Osteoblast (primary cell): ENCODE measurements at regions not wholly inside any gene's neighbourhood (a gene's known extent, or its start where the extent isn't known, plus 50 kb on each side); places are given as distances from the start of the nearest gene placed in this dataset.

Source experiments
- DNase-seq: peaks from one replicate; pipeline ENCODE4 v3.0.0; 2011; ENCODE audit warnings: low spot score, mixed read lengths; ENCODE audit not compliant: insufficient read length; ENCODE audit errors: missing footprints
- H2AFZ ChIP-seq: 2 replicates; pipeline ENCODE4 v1.6.0; 2011; ENCODE audit warnings: mild to moderate bottlenecking, low read length
- H3K27ac ChIP-seq: 2 replicates; pipeline ENCODE4 v1.5.1; 2011; ENCODE audit warnings: mild to moderate bottlenecking, low read depth, low read length, moderate library complexity
- H3K27me3 ChIP-seq: 2 replicates; pipeline ENCODE4 v1.6.0; 2012; ENCODE audit warnings: mild to moderate bottlenecking, control low read depth, inconsistent platforms, low read length, moderate library complexity; ENCODE audit not compliant: insufficient read depth
- H3K36me3 ChIP-seq: 2 replicates; pipeline ENCODE4 v1.5.1; 2011; ENCODE audit warnings: mild to moderate bottlenecking, low read length, control low read depth, moderate library complexity; ENCODE audit not compliant: insufficient read depth
- H3K4me1 ChIP-seq: 2 replicates; pipeline ENCODE4 v1.5.1; 2011; ENCODE audit warnings: mild to moderate bottlenecking, low read length, control low read depth, moderate library complexity; ENCODE audit not compliant: insufficient read depth
- H3K4me2 ChIP-seq: 2 replicates; pipeline ENCODE4 v1.6.0; 2011; ENCODE audit warnings: mild to moderate bottlenecking, low read length; ENCODE audit not compliant: insufficient read depth
- H3K4me3 ChIP-seq: fragments of 200-600 bp; sonication (generic); 3 replicates; pipeline ENCODE4 v1.5.1; 2012; ENCODE audit warnings: mild to moderate bottlenecking, low read length, inconsistent platforms; ENCODE audit not compliant: insufficient read depth
- H3K79me2 ChIP-seq: 2 replicates; pipeline ENCODE4 v1.6.0; 2012; ENCODE audit warnings: mild to moderate bottlenecking, low read length, control low read depth, inconsistent platforms; ENCODE audit not compliant: insufficient read depth
- H3K9me3 ChIP-seq: 2 replicates; pipeline ENCODE4 v1.5.1; 2011; ENCODE audit warnings: low read depth, low read length, control low read depth
- H4K20me1 ChIP-seq: 2 replicates; pipeline ENCODE4 v1.6.0; 2012; ENCODE audit warnings: mild to moderate bottlenecking, low read length, control low read depth; ENCODE audit not compliant: insufficient read depth
- TF ChIP-seq, protein P1 (sequence below): IDR thresholded peaks from 2 replicates; pipeline ENCODE4 v1.5.1; 2011; ENCODE audit warnings: mild to moderate bottlenecking, low read depth, low read length, moderate library complexity; ENCODE audit errors: extremely low read depth

DNA sequence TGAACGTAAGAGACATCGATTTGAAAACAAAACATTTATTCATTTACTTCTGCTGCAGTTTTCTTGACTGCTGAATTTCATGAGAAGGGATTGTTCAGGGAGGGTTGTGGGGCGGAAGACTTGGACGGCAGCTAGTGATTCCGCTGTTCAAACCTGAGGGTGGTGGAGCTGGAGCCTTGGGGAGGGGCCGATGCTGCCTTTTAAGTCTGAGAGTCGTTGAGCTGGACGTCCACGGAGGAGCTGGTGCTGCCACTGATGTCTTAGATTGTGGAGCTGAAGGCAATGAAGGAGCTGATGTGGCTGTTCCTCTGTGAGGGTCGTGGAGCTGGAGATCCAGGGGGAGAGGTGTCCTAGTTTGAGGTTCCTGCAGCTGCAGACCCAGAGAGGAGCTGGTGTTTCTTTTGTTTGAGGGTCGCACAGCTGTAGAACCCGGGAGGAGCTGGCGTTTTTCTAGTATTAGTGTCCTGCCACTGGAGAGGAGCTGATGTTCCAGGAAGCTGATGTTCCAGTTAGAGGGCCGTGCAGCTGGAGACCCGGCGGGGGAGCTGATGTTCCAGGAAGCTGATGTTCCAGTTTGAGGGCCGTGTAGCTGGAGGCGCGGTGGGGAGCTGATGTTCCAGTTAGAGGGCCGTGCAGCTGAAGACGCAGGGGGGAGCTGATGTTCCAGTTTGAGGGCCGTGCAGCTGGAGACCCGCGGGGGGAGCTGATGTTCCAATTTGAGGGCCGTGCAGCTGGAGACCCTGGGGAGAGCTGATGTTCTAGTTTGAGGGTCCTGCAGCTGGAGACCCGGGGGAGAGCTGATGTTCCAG is 150.9 kb downstream of the RTP5 start:
- Histone ChIP-seq H3K9me3 (no peaks in the 10 kb centered on the region), H3K4me3 (no peak overlapping the region), H3K79me2 (no peaks in the 10 kb centered on the region), H3K4me2 (no peak overlapping the region), H3K27ac (no peak overlapping the region), H4K20me1 (no peaks in the 10 kb centered on the region), H2AFZ (no peak overlapping the region), H3K36me3 (no peaks in the 10 kb centered on the region), H3K4me1 (no peaks in the 10 kb centered on the region), H3K27me3 (peaks cover 25% of the 10 kb centered on the region)
- TF ChIP-seq, protein P1, sequence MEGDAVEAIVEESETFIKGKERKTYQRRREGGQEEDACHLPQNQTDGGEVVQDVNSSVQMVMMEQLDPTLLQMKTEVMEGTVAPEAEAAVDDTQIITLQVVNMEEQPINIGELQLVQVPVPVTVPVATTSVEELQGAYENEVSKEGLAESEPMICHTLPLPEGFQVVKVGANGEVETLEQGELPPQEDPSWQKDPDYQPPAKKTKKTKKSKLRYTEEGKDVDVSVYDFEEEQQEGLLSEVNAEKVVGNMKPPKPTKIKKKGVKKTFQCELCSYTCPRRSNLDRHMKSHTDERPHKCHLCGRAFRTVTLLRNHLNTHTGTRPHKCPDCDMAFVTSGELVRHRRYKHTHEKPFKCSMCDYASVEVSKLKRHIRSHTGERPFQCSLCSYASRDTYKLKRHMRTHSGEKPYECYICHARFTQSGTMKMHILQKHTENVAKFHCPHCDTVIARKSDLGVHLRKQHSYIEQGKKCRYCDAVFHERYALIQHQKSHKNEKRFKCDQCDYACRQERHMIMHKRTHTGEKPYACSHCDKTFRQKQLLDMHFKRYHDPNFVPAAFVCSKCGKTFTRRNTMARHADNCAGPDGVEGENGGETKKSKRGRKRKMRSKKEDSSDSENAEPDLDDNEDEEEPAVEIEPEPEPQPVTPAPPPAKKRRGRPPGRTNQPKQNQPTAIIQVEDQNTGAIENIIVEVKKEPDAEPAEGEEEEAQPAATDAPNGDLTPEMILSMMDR, result no peak
- no peak for DNase-seq

DNA sequence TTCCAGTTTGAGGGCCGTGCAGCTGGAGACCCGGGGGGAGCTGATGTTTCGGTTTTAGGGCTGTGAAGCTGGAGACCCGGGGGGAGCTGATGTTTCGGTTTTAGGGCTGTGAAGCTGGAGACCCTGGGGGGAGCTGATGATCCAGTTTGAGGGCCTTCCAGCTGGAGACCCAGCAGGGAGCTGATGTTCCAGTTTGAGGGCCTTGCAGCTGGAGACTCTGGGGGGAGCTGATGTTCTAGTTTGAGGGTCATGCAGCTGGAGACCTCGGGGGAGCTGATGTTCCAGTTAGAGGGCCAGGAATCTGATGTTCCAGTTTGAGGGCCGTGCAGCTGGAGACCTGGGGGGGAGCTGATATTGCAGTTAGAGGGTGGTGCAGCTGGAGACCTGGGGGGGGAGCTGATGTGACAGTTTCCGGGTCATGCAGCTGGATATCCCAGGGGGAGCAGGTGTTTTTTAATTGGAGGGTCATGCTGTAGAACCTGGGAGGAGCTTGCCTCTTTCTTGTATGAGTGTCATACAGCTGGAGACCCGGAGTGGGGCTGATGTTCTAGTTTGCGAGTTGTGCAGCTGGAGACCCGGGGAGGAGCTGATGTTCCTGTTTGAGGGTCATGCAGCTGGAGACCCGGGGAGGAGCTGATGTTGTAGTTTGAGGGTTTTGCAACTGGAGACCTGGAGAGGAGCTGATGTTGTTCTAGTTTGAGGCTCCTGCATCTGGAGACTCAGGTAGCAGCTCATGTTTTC is 153.2 kb downstream of the RTP5 start:
- Histone ChIP-seq H3K9me3 (no peaks in the 10 kb centered on the region), H3K36me3 (no peaks in the 10 kb centered on the region), H3K27me3 (peaks cover 32% of the 10 kb centered on the region), H3K27ac (no peak overlapping the region), H4K20me1 (no peaks in the 10 kb centered on the region), H3K79me2 (no peaks in the 10 kb centered on the region), H3K4me3 (no peak overlapping the region), H2AFZ (no peak overlapping the region), H3K4me1 (no peaks in the 10 kb centered on the region), H3K4me2 (no peak overlapping the region)
- TF ChIP-seq, protein P1, result no peak
- DNase-seq, result no peak

DNA sequence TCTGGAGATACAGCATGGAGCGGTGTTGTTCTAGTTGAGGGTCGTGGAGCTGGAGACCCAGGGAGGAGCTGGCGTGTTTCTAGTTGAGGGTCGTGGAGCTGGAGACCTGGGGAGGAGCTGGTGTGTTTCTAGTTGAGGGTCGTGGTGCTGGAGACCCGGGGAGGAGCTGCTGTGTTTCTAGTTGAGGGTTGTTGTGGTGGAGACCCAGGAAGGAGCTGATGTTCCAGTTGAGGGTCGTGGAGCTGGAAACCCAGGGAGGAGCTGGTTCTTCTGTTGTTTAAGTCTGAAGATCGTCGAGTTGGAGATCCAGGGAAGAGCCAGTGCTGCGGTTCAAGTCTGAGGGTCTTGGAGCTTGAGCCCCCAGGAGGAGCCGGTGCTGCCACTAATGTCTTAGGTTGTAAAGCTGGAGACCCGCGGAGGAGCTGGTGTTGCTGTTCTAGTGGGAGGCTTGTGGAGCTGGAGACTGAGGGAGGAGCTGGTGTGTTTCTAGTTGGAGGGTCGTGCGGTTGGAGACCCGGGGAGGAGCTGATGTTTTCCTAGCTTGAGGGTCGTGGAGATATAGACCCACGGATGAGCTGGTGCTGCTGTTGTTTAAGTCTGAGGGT is 155.3 kb downstream of the RTP5 start:
- H3K4me1 ChIP-seq, result no peaks in the 10 kb centered on the region
- no peaks in the 10 kb centered on the region for H3K36me3 ChIP-seq
- peaks cover 44% of the 10 kb centered on the region for H3K27me3 ChIP-seq
- TF ChIP-seq, protein P1, result no peak
- H3K4me2 ChIP-seq, result no peak overlapping the region
- H4K20me1 ChIP-seq, result no peaks in the 10 kb centered on the region
- H3K79me2 ChIP-seq, result no peaks in the 10 kb centered on the region
- no peak overlapping the region for H3K4me3 ChIP-seq
- no peak overlapping the region for H2AFZ ChIP-seq
- no peak overlapping the region for H3K27ac ChIP-seq
- no peak for DNase-seq
- H3K9me3 ChIP-seq, result no peaks in the 10 kb centered on the region
